Neural crest cell (in vitro differentiated cells): ENCODE measurements at regions not wholly inside any gene's neighbourhood (a gene's known extent, or its start where the extent isn't known, plus 50 kb on each side); places are given as distances from the start of the nearest gene placed in this dataset.

Source experiments
- DNase-seq: peaks from one replicate; pipeline ENCODE4 v3.0.0; 2021; ENCODE audit warnings: low read depth, mixed read lengths, low spot score
- H3K27ac Mint-ChIP-seq: one replicate; pipeline ENCODE4 v1.8.0; 2021; ENCODE audit warnings: mild to moderate bottlenecking, mixed read lengths; ENCODE audit not compliant: unreplicated experiment
- H3K27me3 Mint-ChIP-seq: 2 replicates; pipeline ENCODE4 v1.8.0; 2021; ENCODE audit warnings: low read depth, mild to moderate bottlenecking, mixed read lengths
- H3K36me3 Mint-ChIP-seq: 2 replicates; pipeline ENCODE4 v1.8.0; 2021; ENCODE audit warnings: low read depth, mild to moderate bottlenecking, mixed read lengths
- H3K4me1 Mint-ChIP-seq: 2 replicates; pipeline ENCODE4 v1.8.0; 2021; ENCODE audit warnings: mixed read lengths
- H3K4me3 Mint-ChIP-seq: one replicate; pipeline ENCODE4 v1.8.0; 2021; ENCODE audit warnings: mild to moderate bottlenecking, mixed read lengths
- H3K9me3 Mint-ChIP-seq: 2 replicates; pipeline ENCODE4 v1.8.0; 2021; ENCODE audit warnings: mixed read lengths
- TF ChIP-seq, protein P1 (sequence below): fragments of 200-600 bp; sonication (generic); conservative IDR thresholded peaks from 2 replicates; pipeline ENCODE4 v1.5.0; 2021; ENCODE audit warnings: antibody characterized with exemption, mild to moderate bottlenecking

DNA sequence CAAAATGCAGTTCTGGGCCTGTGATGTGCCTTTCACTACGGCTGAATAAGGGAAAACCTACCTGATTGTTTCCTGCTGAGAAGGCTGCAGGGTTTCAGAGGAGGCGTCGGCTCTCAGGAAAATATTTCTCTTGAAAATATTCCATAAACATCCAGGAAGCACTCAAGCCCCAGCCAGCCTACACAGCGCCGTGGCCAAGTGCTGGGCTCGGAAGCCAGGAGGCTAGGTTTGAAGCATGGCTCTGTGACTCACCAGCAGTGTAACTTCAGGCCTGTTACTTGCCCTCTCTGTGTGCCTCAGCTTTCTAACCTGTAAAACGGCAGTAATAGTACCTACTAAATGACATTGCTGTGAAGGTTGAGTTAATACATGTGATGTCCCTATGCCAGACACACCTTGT lies 399.1 kb downstream of the GATA3 start:
- no peak for DNase-seq
- no peaks in the 10 kb centered on the region for H3K4me1 Mint-ChIP-seq
- H3K9me3 Mint-ChIP-seq: peaks cover 2% of the 10 kb centered on the region
- H3K27ac Mint-ChIP-seq: no peak overlapping the region
- H3K4me3 Mint-ChIP-seq: no peak overlapping the region
- peaks cover 14% of the 10 kb centered on the region for H3K27me3 Mint-ChIP-seq
- TF ChIP-seq, protein P1, sequence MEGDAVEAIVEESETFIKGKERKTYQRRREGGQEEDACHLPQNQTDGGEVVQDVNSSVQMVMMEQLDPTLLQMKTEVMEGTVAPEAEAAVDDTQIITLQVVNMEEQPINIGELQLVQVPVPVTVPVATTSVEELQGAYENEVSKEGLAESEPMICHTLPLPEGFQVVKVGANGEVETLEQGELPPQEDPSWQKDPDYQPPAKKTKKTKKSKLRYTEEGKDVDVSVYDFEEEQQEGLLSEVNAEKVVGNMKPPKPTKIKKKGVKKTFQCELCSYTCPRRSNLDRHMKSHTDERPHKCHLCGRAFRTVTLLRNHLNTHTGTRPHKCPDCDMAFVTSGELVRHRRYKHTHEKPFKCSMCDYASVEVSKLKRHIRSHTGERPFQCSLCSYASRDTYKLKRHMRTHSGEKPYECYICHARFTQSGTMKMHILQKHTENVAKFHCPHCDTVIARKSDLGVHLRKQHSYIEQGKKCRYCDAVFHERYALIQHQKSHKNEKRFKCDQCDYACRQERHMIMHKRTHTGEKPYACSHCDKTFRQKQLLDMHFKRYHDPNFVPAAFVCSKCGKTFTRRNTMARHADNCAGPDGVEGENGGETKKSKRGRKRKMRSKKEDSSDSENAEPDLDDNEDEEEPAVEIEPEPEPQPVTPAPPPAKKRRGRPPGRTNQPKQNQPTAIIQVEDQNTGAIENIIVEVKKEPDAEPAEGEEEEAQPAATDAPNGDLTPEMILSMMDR: no peak
- H3K36me3 Mint-ChIP-seq: no peaks in the 10 kb centered on the region

DNA sequence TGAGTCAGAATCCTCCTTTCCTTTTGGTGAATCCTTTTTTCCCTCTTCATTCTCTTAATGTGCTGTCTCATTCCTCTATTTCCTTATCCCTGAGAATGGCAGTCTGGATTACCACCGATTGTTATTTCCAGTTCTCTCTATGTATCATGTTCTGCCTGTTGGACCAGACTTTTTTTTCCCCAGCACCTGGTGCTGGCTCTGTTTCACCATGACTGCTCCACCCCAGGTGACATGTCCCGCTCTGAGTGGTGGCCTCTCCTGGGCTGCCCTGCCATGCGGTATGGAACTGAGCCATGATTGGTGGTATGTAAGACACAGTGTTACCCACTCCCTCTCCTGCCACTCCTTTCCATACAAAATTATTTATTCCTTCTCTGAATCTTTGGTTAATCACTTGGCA lies 399.9 kb downstream of the GATA3 start:
- H3K9me3 Mint-ChIP-seq: peaks cover 6% of the 10 kb centered on the region
- peaks cover 20% of the 10 kb centered on the region for H3K27me3 Mint-ChIP-seq
- H3K4me1 Mint-ChIP-seq: no peaks in the 10 kb centered on the region
- TF ChIP-seq, protein P1: no peak
- no peaks in the 10 kb centered on the region for H3K36me3 Mint-ChIP-seq
- H3K27ac Mint-ChIP-seq: no peak overlapping the region
- no peak overlapping the region for H3K4me3 Mint-ChIP-seq
- no peak for DNase-seq

DNA sequence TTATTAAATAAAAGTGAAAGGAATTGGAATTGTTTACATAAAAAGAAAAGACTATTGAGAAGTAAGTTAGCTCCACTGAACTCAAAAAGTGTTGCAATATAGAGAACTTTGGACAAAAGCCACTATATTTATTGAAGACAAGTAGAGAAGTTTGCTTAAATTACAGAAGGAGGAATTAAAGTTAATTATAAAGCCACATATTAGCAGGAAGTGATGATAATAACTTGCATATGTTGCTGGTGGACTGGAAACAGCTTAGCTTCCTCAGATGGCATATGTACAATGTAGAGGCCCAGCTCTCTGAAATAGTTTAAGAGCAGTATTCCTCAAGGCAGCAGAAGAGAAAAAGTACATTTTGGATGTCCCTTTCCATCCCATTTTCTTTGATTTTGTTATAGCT lies 400.7 kb downstream of the GATA3 start:
- H3K9me3 Mint-ChIP-seq: peaks cover 6% of the 10 kb centered on the region
- DNase-seq: no peak
- no peaks in the 10 kb centered on the region for H3K36me3 Mint-ChIP-seq
- H3K27me3 Mint-ChIP-seq: peaks cover 18% of the 10 kb centered on the region
- H3K27ac Mint-ChIP-seq: no peak overlapping the region
- TF ChIP-seq, protein P1: no peak
- no peak overlapping the region for H3K4me3 Mint-ChIP-seq
- no peaks in the 10 kb centered on the region for H3K4me1 Mint-ChIP-seq

DNA sequence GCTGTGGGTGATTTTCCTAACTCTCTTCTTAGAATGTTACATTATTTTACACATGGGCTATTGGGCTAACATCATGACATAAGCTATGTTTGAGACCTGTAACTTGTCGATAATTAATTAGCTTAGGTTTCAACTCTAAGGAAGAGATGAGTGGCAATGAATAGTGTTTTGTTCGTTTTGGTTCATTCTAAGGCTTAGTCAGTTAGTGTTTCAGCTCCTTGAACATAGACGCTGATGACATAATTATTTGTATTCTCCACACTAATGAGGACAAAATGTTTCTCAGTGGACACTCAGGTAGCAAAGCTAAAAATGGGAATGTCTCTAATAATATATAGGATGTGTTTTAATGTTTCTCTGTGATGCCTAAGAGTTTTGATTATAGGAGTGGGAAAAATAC lies 401.9 kb downstream of the GATA3 start:
- Mint-ChIP-seq H3K9me3 (peaks cover 6% of the 10 kb centered on the region), H3K36me3 (no peaks in the 10 kb centered on the region), H3K27ac (no peak overlapping the region), H3K4me1 (no peaks in the 10 kb centered on the region), H3K27me3 (peaks cover 15% of the 10 kb centered on the region), H3K4me3 (no peak overlapping the region)
- TF ChIP-seq, protein P1: no peak
- no peak for DNase-seq

DNA sequence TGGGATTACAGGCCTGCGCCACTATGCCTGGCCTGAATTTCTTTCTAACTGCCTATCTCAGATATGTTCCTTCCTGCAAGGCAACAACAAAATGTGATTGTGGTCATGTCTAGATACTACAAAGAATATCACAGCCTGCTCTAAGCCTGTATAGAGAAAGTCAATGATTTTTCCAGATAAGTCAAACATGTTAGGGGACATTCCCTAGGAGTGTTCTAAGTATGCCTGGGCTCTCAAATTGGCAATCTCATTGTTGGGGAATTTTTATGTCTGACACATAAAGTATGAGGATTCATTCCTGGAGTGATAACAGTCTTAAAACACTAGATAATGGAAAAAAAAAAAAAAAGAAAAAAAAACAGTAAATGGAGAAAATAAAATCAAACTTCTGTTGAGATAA lies 406.1 kb downstream of the GATA3 start:
- H3K9me3 Mint-ChIP-seq: peaks cover 6% of the 10 kb centered on the region
- H3K36me3 Mint-ChIP-seq: no peaks in the 10 kb centered on the region
- peaks cover 17% of the 10 kb centered on the region for H3K27me3 Mint-ChIP-seq
- H3K27ac Mint-ChIP-seq: no peak overlapping the region
- no peak for DNase-seq
- TF ChIP-seq, protein P1: no peak
- no peak overlapping the region for H3K4me3 Mint-ChIP-seq
- no peaks in the 10 kb centered on the region for H3K4me1 Mint-ChIP-seq

DNA sequence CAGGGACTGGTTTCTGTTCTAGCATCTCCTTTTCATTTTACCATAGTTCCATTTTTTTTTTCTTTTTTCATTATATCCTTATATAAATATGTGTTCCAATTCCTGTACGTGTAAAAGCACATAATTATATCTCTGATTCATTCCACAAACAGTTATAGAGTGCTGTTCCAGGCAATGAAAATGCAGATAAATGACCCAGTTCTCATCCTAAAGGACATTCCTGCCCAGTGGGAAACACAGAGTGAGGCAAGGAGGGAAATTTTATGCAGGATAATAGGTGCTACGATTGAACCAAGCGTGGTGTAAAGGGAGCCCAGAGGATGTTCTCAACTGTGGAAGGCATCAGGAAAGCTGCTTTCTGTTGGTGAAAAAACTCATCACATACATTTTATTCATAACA lies 408.1 kb downstream of the GATA3 start:
- H3K4me3 Mint-ChIP-seq: no peak overlapping the region
- H3K4me1 Mint-ChIP-seq: no peaks in the 10 kb centered on the region
- DNase-seq: no peak
- TF ChIP-seq, protein P1: no peak
- peaks cover 4% of the 10 kb centered on the region for H3K9me3 Mint-ChIP-seq
- peaks cover 21% of the 10 kb centered on the region for H3K27me3 Mint-ChIP-seq
- no peak overlapping the region for H3K27ac Mint-ChIP-seq
- no peaks in the 10 kb centered on the region for H3K36me3 Mint-ChIP-seq
